BE2C (cell line): ENCODE measurements at regions not wholly inside any gene's neighbourhood (a gene's known extent, or its start where the extent isn't known, plus 50 kb on each side); places are given as distances from the start of the nearest gene placed in this dataset.

Experiments
- DNase-seq: peaks from one replicate; pipeline ENCODE4 v3.0.0-alpha.2; 2020
- H3K27me3 ChIP-seq: fragments of 250-450 bp; sonication (Bioruptor Pico); 2 replicates; pipeline ENCODE4 v1.5.1; 2020; ENCODE audit warnings: mild to moderate bottlenecking
- H3K36me3 ChIP-seq: fragments of 250-450 bp; sonication (Bioruptor Pico); 2 replicates; pipeline ENCODE4 v1.5.1; 2020; ENCODE audit warnings: mild to moderate bottlenecking
- H3K4me1 ChIP-seq: fragments of 250-450 bp; sonication (Bioruptor Pico); 2 replicates; pipeline ENCODE4 v1.5.1; 2020
- H3K4me3 ChIP-seq: 2 replicates; pipeline ENCODE4 v1.5.1; 2011; ENCODE audit warnings: low read depth, low read length
- H3K9me3 ChIP-seq: fragments of 250-450 bp; sonication (Bioruptor Pico); 2 replicates; pipeline ENCODE4 v1.5.1; 2020
- TF ChIP-seq, protein P1 (sequence below): IDR thresholded peaks from 2 replicates; pipeline ENCODE4 v1.5.1; 2012; ENCODE audit warnings: mild to moderate bottlenecking, low read depth, low read length

DNA sequence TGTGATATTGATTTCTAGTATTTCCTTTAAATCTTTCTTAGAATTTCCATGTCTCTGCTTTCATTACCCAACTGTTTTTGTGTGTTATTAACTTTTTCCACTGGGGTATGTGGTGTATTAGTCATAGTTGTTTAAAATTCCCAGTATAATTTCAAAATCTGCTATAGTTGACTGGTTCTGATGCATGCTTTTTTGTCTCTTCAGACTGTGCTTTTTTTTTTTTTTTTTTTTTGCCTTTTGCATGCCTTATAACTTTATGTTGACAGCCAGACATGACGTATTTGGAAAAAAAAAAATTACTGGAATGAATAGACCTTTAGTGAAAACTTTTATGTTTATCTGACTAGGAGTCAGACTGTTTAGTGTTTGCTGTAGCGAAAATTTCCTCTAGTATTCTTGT, 580.4 kb downstream of the ANKRD50 start:
- TF ChIP-seq, protein P1, sequence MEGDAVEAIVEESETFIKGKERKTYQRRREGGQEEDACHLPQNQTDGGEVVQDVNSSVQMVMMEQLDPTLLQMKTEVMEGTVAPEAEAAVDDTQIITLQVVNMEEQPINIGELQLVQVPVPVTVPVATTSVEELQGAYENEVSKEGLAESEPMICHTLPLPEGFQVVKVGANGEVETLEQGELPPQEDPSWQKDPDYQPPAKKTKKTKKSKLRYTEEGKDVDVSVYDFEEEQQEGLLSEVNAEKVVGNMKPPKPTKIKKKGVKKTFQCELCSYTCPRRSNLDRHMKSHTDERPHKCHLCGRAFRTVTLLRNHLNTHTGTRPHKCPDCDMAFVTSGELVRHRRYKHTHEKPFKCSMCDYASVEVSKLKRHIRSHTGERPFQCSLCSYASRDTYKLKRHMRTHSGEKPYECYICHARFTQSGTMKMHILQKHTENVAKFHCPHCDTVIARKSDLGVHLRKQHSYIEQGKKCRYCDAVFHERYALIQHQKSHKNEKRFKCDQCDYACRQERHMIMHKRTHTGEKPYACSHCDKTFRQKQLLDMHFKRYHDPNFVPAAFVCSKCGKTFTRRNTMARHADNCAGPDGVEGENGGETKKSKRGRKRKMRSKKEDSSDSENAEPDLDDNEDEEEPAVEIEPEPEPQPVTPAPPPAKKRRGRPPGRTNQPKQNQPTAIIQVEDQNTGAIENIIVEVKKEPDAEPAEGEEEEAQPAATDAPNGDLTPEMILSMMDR, result no peak
- Histone ChIP-seq H3K4me3 (no peak overlapping the region), H3K9me3 (no peaks in the 10 kb centered on the region), H3K27me3 (no peaks in the 10 kb centered on the region), H3K4me1 (no peaks in the 10 kb centered on the region), H3K36me3 (no peaks in the 10 kb centered on the region)
- no peak for DNase-seq

GRCh38 chr4:124133753-124134152, 578.8 kb downstream of the ANKRD50 start:
- Histone ChIP-seq H3K27me3 (no peaks in the 10 kb centered on the region), H3K9me3 (no peaks in the 10 kb centered on the region), H3K36me3 (no peaks in the 10 kb centered on the region), H3K4me1 (no peaks in the 10 kb centered on the region), H3K4me3 (no peak overlapping the region)
- no peak for DNase-seq
- TF ChIP-seq, protein P1, result no peak

GRCh38 chr4:124135409-124135813, 577.1 kb downstream of the ANKRD50 start:
- DNase-seq, result no peak
- TF ChIP-seq, protein P1, result no peak
- Histone ChIP-seq H3K9me3 (no peaks in the 10 kb centered on the region), H3K27me3 (no peaks in the 10 kb centered on the region), H3K4me1 (no peaks in the 10 kb centered on the region), H3K4me3 (no peak overlapping the region), H3K36me3 (no peaks in the 10 kb centered on the region)

GRCh38 chr4:124139044-124139443, 573.5 kb downstream of the ANKRD50 start:
- TF ChIP-seq, protein P1, result no peak

GRCh38 chr4:124143632-124144031, 568.9 kb downstream of the ANKRD50 start:
- Histone ChIP-seq H3K9me3 (no peaks in the 10 kb centered on the region), H3K27me3 (no peaks in the 10 kb centered on the region), H3K4me1 (no peaks in the 10 kb centered on the region), H3K36me3 (no peaks in the 10 kb centered on the region), H3K4me3 (no peak overlapping the region)
- TF ChIP-seq, protein P1, result no peak
- DNase-seq, result no peak

More at GRCh38 chr4:124139044-124139443, 573.5 kb downstream of the ANKRD50 start:
- Histone ChIP-seq H3K36me3 (no peaks in the 10 kb centered on the region), H3K27me3 (no peaks in the 10 kb centered on the region), H3K4me1 (no peaks in the 10 kb centered on the region), H3K9me3 (no peaks in the 10 kb centered on the region), H3K4me3 (no peak overlapping the region)
- no peak for DNase-seq

DNA sequence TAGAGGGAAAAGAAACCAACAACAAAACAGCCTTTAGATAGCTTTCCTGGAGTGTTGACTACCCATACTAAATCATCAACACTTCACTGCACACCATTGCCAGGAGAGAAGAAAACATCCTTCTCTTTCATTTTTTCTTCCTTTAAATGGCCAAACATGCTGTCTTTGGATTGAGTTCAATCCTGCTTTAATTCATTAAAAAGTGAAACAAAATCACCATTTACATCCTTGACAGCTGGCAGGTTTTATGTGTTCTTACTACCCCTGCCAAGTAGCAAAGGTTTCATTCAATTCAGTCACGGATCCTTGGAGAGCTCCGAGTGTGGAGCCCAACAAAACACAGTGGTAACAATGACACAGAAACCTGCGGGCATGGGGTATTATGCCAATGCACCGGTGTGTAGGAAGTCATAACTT, 568.3 kb downstream of the ANKRD50 start:
- Histone ChIP-seq H3K27me3 (no peaks in the 10 kb centered on the region), H3K36me3 (no peaks in the 10 kb centered on the region), H3K9me3 (no peaks in the 10 kb centered on the region), H3K4me1 (no peaks in the 10 kb centered on the region), H3K4me3 (no peak overlapping the region)
- TF ChIP-seq, protein P1, result no peak
- no peak for DNase-seq
